ENCODE measurements at regions not wholly inside any gene's neighbourhood (a gene's known extent, or its start where the extent isn't known, plus 50 kb on each side); places are given as distances from the start of the nearest gene placed in this dataset.
A peak's percentile ranks its signal among the peaks of the same experiment; 100 is the strongest.

GRCh38 chr2:58904095-58904494 lies 663.0 kb upstream of the FANCL start:
- DNase-seq (ENCODE audit: low spot score) = no peak

GRCh38 chr2:58903427-58903826 lies 662.3 kb upstream of the FANCL start:
- DNase-seq (ENCODE audit: low spot score) = no peak

GRCh38 chr2:58900246-58901027 lies 659.3 kb upstream of the FANCL start:
- DNase-seq (ENCODE audit: low spot score) = no peak

GRCh38 chr2:58899692-58900091 lies 658.6 kb upstream of the FANCL start:
- no peak for DNase-seq (ENCODE audit: low spot score)

GRCh38 chr2:58896638-58897037 lies 655.5 kb upstream of the FANCL start:
- DNase-seq (ENCODE audit: low spot score) = no peak

- no peak for DNase-seq (ENCODE audit: low spot score)
Observed at GRCh38 chr2:58895857-58896256, 654.7 kb upstream of the FANCL start.

- DNase-seq (ENCODE audit: low spot score) = no peak
Observed at GRCh38 chr2:58893656-58894351, 652.7 kb upstream of the FANCL start.

- no peak for DNase-seq (ENCODE audit: low spot score)
Observed at GRCh38 chr2:58891828-58892377, 650.8 kb upstream of the FANCL start.

- DNase-seq (ENCODE audit: low spot score) = no peak
Observed at GRCh38 chr2:58890865-58891525, 649.9 kb upstream of the FANCL start.

- DNase-seq (ENCODE audit: low spot score) = no peak
Observed at GRCh38 chr2:58886009-58886408, 644.9 kb upstream of the FANCL start.

- no peak for DNase-seq (ENCODE audit: low spot score)
Observed at GRCh38 chr2:58879834-58880233, 638.7 kb upstream of the FANCL start.

- DNase-seq (ENCODE audit: low spot score) = no peak
Observed at GRCh38 chr2:58878778-58879177, 637.7 kb upstream of the FANCL start.

- DNase-seq (ENCODE audit: low spot score) = no peak
Observed at GRCh38 chr2:58876126-58876525, 635.0 kb upstream of the FANCL start.

- no peak for DNase-seq (ENCODE audit: low spot score)
Observed at GRCh38 chr2:58875436-58875835, 634.3 kb upstream of the FANCL start.

- DNase-seq (ENCODE audit: low spot score) = peak; percentile 9
Observed at GRCh38 chr2:58871469-58872142, 630.5 kb upstream of the FANCL start.

- peak; percentile 7 for DNase-seq (ENCODE audit: low spot score)
Observed at GRCh38 chr2:58870704-58871103, 629.6 kb upstream of the FANCL start.

GRCh38 chr2:58866946-58867345 lies 625.8 kb upstream of the FANCL start:
- no peak for DNase-seq (ENCODE audit: low spot score)

- DNase-seq (ENCODE audit: low spot score) = no peak
Observed at GRCh38 chr2:58866527-58866926, 625.4 kb upstream of the FANCL start.

- DNase-seq (ENCODE audit: low spot score) = peak; percentile 70
Observed at GRCh38 chr2:58866040-58866439, 624.9 kb upstream of the FANCL start.

GRCh38 chr2:58865436-58865835 lies 624.3 kb upstream of the FANCL start:
- no peak for DNase-seq (ENCODE audit: low spot score)

- DNase-seq (ENCODE audit: low spot score) = no peak
Observed at GRCh38 chr2:58862244-58862643, 621.1 kb upstream of the FANCL start.

GRCh38 chr2:58860586-58860985 lies 619.5 kb upstream of the FANCL start:
- no peak for DNase-seq (ENCODE audit: low spot score)

All from iPS-NIHi11 (cell line).